GM18909 (cell line): ENCODE measurements at regions not wholly inside any gene's neighbourhood (a gene's known extent, or its start where the extent isn't known, plus 50 kb on each side); places are given as distances from the start of the nearest gene placed in this dataset.
A peak's percentile ranks its signal among the peaks of the same experiment; 100 is the strongest.

Experiments used
- ATAC-seq: cut with Tn5 transposase; IDR thresholded peaks from one replicate; pipeline ENCODE4 v1.9.1; 2021; ENCODE audit warnings: mild to moderate bottlenecking; ENCODE audit not compliant: unreplicated experiment, poor library complexity

GRCh38 chr10:83632701-83633100, 506.6 kb upstream of the GHITM start:
- no peak for ATAC-seq

DNA sequence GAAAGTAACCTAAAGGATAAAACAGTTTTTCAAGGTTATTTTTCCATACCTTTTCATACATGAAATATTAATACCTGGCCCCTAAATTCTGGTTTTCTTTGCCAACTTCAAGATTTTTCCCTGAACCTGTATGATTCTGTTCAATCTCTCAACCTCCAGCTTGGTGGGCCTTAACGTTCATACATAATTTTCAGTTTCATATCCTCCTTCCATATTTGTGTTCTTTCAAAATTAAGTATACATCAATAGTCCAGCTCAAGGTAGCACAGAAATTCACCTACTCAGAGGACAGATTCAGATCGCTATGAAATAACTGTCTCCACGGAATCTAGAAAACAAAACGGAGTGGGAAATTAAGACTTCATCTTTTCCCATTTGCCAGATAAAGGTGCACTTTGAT, 505.8 kb upstream of the GHITM start:
- ATAC-seq = no peak

GRCh38 chr10:83636826-83637225, 502.5 kb upstream of the GHITM start:
- ATAC-seq = no peak

- no peak for ATAC-seq
These were observed 491.8 kb upstream of the GHITM start for GRCh38 chr10:83647526-83647925.

- no peak for ATAC-seq
These were observed 491.1 kb upstream of the GHITM start for GRCh38 chr10:83648201-83648600.

DNA sequence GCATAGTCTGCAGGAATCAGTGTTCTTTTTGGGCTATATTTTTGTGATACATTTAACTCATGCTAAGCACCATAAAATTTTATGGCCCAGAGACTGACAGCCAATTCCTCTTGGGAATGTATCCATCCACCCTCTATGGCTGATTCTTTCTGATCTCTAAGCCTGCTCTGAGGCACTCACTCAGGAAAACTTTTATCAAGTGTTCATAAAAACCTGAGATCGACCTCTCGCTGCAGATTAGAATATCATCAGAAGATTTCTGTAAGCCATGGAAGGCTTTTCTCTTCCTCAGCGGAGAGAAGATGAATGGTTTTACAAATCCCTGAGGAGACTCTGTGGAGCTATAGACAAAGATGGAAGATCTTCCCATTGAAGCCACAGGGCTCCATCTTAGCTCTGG, 489.8 kb upstream of the GHITM start:
- no peak for ATAC-seq

GRCh38 chr10:83654689-83655088, 484.6 kb upstream of the GHITM start:
- ATAC-seq = no peak

DNA sequence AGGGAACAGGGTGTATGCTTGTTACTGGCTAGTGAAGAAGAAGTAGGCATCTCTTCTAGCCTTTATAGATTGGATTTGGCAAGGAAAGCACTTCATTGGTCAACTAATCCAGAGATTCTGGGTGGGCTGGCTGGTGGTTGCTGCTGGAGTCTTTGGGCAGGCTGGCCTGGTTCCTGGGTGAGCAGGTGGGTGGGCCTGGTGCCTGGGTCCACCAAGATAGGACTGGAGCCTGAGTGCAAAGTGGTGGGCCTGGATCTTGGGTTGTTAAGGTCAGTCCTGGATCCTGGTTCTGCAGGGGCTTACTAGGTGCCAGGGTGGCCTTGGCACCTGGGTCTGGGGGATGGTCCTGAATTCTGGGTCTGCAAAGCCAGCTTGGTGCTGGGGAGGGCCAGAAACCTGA, 482.4 kb upstream of the GHITM start:
- ATAC-seq = no peak

DNA sequence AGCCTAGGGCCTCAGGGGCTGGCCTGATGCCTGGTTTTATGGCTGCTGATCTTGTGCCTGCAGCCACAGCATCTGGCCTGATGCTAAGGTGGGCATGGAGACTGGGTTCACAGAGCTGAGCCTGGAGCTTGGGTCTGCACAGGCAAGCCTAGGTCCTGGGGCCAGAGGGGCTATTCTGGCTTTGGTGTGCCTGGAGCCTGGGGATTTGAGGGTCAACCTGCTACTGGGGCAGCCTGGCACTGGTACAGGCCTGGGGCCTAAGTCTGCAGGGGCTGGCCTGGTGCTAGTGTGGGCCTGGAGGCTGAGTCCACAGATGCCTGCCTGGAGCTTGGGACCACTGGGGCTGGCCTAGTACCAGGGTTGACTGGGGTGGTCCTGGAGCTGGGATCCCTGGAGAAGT, 481.8 kb upstream of the GHITM start:
- no peak for ATAC-seq

GRCh38 chr10:83663918-83664317, 475.4 kb upstream of the GHITM start:
- no peak for ATAC-seq

DNA sequence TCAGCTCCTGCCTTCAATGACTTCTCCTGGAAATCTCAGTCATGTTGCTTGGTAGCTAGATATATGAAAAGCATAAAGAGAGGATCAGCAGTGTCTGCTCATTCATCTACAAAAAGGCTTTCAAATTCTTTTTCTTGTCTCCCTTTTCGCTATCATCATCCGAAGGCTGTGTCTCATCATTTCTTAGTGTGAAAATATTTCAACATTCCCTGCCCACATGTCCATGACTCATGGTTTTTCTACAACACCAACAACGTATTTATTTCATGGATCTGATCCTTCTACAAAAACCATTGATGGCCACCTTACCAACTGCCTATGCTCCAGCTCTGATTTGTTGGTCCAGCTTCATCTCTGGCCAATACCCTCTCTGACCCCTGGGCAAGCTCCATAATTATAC, 472.5 kb upstream of the GHITM start:
- no peak for ATAC-seq

DNA sequence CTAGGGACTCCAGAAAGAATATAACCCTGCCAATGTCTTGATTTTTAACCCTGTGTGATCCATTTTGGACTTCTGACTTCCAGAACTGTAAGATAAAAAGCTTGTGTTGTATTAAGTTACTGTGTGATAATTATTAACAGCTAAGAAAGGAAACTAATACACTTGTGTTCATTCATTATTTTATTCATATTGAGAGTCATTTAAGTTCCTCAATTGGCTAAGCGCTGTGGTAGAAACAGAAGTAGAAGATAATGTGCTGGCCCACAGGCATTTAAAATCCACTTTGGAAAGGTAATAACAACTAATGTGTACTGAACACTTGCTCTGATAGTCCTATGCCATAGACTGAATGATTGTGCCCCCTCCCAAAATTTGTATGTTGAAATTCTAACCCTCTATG, 471.7 kb upstream of the GHITM start:
- no peak for ATAC-seq

GRCh38 chr10:83673316-83673715, 466.0 kb upstream of the GHITM start:
- ATAC-seq = no peak

- peak; percentile 25 for ATAC-seq
These were observed 461.5 kb upstream of the GHITM start for GRCh38 chr10:83677795-83678194.

DNA sequence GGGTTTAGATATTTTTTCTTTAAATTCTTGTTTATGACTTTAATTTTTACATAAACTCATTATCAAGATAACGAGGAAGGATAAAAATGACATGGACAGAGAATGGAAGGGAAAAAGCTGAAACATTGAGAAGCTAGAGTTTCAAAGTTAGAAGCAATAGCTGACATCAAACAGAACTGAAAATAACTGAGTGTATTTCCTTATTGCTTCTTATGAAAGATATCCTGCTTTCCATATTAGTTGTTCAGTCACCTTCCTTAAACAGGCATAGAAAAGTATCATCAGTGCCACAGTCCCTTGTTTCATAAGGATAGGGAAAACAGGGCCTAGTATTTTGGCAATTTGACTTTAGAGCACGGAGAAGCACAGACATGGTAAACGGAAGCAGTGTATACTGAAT, 460.5 kb upstream of the GHITM start:
- peak; percentile 23 for ATAC-seq

DNA sequence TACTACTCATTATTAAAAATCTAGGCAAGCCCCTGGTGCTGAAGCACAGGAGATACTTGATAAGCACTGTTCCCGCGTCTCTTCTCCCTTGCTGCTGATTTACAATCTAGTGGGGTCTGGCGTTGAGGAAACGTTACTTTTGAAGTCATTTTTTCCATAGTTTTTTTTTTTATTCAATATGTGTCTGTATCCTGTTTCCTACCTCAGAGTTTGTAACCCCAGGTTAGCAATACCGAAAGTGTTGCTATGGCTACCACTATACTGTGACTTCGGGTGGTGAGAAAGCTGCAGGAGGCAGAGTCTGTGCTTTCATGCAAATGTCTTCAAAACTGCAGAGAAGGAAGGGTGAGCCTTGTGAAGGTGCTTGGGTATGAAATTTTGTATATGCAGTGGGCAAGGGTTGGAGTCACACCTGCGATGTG, 458.8 kb upstream of the GHITM start:
- peak; percentile 97 for ATAC-seq

GRCh38 chr10:83682414-83682813, 456.9 kb upstream of the GHITM start:
- no peak for ATAC-seq

DNA sequence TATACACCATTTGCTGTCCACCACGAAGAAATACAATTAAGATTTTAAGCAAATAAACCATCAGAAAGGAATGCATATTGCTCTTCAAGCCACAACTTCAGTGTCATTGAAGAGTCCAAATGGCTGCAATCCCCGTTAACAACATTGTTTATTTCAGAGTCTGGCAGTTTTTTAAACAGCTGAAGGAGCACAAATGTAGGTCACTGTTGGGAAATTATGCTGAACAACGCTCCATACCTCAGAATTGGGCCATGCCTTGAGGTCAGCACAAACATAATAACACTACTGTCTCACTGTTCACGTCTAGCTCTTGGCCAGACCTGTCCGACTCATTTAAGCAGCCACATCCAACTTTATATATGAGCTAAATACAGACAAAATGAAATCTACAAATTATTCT, 453.9 kb upstream of the GHITM start:
- ATAC-seq = no peak

- ATAC-seq = no peak
These were observed 447.3 kb upstream of the GHITM start for GRCh38 chr10:83691791-83692596.

- no peak for ATAC-seq
These were observed 440.4 kb upstream of the GHITM start for GRCh38 chr10:83698899-83699298.

- no peak for ATAC-seq
These were observed 437.5 kb upstream of the GHITM start for GRCh38 chr10:83701799-83702198.

- ATAC-seq = no peak
These were observed 436.6 kb upstream of the GHITM start for GRCh38 chr10:83702731-83703130.
